Keratinocyte (primary cell): ENCODE measurements at regions not wholly inside any gene's neighbourhood (a gene's known extent, or its start where the extent isn't known, plus 50 kb on each side); places are given as distances from the start of the nearest gene placed in this dataset.

Experiments used
- EZH2 ChIP-seq: IDR thresholded peaks from one replicate; pipeline ENCODE4 v1.6.1; 2012; ENCODE audit warnings: inconsistent platforms, mild to moderate bottlenecking, low read length, moderate library complexity
- TF ChIP-seq, protein P1 (sequence below), 3 experiments: IDR thresholded peaks in 1 of 3; conservative IDR thresholded peaks in 1 of 3; optimal IDR thresholded peaks in 1 of 3; 2 replicates in 2 of 3; 3 replicates in 1 of 3; pipeline versions ENCODE3 to v1.5.1; 2011; ENCODE audit warnings: low read length in 3 of 3, mild to moderate bottlenecking in 3 of 3, moderate library complexity in 2 of 3, control low read depth in 1 of 3, inconsistent platforms in 1 of 3; ENCODE audit not compliant: insufficient read depth in 2 of 3; ENCODE audit errors: extremely low read depth in 1 of 3

DNA sequence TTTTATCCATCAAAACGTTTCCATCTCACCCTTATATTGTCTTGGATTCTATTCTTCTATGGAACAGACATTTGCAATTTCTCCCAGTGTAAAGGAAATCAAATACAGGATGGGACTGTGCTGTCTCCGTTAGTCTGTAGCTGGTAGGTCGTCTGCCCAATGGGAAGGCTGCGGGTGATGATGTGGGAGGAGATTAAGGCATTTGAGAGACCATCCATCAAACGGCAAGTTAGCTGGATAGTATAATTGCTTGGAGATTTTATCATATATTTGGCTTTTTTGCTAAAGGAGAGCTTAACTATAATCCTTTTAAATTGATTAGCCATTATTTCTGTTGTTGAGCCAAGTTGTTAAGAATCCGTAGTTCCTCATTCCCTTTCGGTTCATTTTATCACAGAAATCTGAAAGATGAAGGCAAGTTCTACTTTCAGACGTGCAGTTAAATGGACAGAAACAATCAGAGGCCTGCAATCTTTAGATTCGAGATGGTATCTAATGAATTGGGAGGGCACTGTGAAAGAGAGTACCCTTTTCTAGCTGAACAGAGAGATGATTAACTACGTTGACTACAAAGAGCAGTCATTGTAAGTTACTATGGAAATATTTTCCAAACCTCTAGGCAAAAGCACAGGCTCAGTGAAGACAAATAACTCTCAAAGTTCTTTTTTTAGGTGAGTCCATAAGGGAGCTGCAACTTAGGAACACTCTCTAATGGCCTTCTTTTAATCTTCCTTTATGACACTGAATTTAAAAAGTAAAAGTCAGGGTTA is 253.3 kb upstream of the KIAA1217 start:
- TF ChIP-seq, protein P1, sequence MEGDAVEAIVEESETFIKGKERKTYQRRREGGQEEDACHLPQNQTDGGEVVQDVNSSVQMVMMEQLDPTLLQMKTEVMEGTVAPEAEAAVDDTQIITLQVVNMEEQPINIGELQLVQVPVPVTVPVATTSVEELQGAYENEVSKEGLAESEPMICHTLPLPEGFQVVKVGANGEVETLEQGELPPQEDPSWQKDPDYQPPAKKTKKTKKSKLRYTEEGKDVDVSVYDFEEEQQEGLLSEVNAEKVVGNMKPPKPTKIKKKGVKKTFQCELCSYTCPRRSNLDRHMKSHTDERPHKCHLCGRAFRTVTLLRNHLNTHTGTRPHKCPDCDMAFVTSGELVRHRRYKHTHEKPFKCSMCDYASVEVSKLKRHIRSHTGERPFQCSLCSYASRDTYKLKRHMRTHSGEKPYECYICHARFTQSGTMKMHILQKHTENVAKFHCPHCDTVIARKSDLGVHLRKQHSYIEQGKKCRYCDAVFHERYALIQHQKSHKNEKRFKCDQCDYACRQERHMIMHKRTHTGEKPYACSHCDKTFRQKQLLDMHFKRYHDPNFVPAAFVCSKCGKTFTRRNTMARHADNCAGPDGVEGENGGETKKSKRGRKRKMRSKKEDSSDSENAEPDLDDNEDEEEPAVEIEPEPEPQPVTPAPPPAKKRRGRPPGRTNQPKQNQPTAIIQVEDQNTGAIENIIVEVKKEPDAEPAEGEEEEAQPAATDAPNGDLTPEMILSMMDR (optimal IDR thresholded peaks at IDR 0.05 in 1 of 3, IDR thresholded peaks at IDR 0.05 in 1 of 3, conservative IDR thresholded peaks at IDR 0.05 in 1 of 3; ENCODE audit: extremely low read depth in 1 of 3, insufficient read depth in 2 of 3, low read length in 3 of 3), result no peak
- no peak for TF ChIP-seq EZH2
